Daoy (cell line): ENCODE measurements at regions not wholly inside any gene's neighbourhood (a gene's known extent, or its start where the extent isn't known, plus 50 kb on each side); places are given as distances from the start of the nearest gene placed in this dataset.
"Not testable (repeated sequence)": the region's sequence is repeated elsewhere in the genome, so short reads cannot be mapped to it uniquely, and the experiment has no call there.

ENCODE experiments used
- DNase-seq: peaks from one replicate; pipeline ENCODE4 v3.0.0-alpha.2; 2015; ENCODE audit warnings: low read depth

- DNase-seq = no peak
Measured at GRCh38 chr11:26839911-26840698, 118.2 kb upstream of the SLC5A12 start.

DNA sequence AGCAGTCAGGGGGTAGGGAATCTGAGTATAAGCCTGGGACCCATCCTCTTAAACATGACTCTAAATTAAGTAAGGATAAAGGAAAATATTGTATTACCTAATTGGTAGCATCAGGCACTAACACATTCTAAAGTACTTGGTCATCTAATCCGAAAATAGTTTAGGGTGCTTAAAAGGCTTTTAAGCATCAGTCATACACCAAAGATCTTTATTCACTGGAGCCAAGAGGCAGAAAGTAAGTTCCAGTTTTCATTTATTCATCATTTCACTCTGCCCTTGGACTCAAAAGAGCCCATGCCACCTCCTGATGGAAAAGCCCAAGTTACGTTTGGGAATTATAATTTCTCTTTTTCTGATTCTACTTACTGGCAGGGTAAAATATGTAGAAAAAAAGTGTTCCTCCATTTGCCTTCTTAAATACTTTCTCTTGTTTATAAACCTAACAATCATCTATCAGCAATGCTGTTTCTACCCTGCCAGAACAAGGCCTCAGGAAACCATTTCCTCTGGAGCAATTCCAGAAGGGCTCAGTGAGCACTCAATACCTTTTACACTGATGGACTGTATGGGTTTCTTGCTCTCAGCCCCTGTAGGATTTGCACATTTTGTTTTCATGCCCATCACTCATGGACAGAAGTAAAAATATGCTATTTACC, 120.1 kb upstream of the SLC5A12 start:
- DNase-seq = peak; percentile 3

GRCh38 chr11:26842478-26843282, 120.8 kb upstream of the SLC5A12 start:
- DNase-seq = no peak

DNA sequence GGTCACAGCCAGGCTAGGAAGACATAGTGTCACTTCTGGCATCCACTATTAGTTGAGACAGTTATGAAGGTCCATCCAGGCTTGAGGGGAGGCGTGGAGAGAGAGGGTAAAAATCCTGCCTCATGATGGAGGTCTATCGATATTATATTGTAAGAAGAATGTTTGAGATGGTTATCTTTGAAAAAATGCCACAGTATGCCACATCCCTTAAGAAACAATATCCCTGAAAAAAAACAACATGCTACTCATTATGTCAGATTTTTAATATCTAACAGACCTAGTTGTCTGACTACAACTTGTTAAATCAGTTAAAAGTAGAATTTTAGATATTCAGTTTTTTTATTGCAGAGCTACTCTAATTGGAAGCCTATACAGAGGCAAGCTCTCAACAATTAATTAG, 121.7 kb upstream of the SLC5A12 start:
- no peak for DNase-seq

DNA sequence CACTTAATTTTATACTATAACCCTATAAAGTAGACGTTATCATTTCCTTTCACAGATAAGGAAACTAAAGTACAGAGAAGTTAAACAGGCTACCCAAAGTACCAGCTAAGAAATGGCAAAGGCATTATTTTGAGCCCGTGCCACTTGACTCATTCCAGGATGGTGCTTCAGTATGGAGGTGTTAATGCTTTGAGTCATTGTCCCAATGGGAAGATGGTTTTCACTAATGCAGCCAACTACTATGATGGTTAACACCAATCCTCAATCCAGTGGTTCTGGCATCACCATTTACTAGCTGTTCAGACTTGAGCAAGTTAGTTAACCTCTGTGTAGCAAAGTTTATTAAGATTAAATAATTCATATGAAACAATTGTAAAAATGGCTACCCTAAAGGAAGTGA, 123.1 kb upstream of the SLC5A12 start:
- no peak for DNase-seq

GRCh38 chr11:26846227-26846626, 124.4 kb upstream of the SLC5A12 start:
- DNase-seq = no peak

DNA sequence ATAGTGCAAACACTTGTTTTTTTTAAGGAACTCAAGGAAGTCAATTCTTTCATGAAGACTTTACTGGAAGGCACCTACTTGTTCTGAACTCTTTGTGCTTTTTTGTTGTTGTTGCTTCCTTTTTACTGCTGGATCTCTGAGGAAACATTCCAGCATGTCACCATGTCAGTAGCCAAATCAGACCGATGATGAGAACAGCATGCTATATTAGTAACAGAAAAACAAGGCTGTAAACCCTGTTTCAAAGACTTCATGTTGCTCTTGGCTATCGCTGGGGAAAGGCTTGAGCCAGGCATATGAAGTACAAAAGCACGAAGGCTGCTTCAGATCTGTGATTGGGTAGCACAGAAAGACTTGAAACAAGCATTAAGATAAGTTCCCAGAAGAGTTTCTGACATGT, 125.6 kb upstream of the SLC5A12 start:
- DNase-seq = no peak

GRCh38 chr11:26847977-26848376, 126.1 kb upstream of the SLC5A12 start:
- DNase-seq = no peak

GRCh38 chr11:26849036-26849435, 127.2 kb upstream of the SLC5A12 start:
- no peak for DNase-seq

DNA sequence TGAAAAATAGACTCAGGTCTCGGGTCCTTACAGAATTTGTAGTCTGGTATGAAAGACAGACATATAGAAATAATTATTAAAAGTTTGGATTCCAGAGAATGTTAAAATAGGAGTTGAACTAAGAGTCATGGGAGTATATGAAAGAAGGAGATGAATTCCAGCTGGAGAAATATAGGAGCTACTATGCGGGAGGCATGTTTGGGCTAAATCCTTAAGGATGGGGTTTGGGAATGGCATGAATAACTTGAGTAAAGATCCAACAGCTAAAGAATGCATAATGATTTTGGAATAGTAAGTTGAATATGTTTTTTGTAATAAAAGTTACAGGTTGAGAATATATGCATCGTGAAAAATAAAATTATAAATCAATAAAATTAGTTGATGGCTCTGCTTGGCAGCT, 129.4 kb upstream of the SLC5A12 start:
- DNase-seq = no peak

- no peak for DNase-seq
Measured at GRCh38 chr11:26851696-26852095, 129.8 kb upstream of the SLC5A12 start.

- DNase-seq = no peak
Measured at GRCh38 chr11:26858098-26858497, 135.8 kb upstream of the FIBIN start.

DNA sequence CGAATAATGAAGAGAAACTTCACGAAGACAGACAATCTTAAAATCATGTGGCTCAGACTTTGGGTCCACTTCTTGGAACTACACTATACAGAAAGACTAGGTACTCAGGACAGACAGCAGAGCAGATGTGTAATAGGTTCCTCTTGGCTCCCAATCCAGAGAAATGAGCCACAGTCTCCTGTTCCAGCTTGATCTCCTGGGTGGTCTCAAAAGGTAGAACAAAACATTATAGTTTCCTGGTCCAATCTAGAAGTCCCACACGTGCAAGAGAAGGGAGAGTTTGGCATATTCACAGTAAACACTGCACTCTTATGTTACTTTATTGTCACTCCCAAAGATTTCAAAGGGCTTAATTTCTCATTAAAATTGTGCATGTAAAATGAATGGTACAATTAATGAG, 134.5 kb upstream of the FIBIN start:
- DNase-seq = no peak

DNA sequence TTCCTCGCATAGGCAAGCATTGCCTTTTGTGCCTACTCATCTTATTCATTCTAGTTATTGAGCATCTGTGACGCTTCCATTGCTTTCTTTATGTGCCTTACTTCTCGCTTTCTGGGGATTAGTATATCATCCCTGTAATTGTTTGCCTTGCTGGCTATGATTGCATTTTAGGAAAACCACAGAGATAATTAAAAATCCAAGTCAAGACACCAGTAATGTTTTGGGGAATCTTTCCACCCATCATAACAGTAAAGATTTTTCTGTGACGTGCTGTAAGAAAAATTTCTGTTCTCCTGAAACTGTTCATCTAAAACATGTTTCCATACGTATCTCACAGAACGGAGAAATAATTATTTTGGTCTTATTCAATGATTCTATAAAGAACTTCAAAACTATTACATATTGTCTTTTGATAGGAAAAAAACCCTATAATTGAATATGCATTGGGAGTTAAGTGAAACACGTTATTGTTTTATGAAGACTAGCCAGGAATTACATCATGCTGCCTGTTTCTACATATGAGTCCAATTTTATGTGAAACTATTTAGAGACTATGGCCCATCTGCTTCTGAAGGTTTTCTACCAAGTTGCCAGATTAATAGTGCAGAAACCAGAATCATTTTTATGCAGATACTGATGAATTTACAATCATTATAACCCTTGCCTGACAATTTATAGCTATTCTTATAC, 133.7 kb upstream of the FIBIN start:
- DNase-seq = no peak

DNA sequence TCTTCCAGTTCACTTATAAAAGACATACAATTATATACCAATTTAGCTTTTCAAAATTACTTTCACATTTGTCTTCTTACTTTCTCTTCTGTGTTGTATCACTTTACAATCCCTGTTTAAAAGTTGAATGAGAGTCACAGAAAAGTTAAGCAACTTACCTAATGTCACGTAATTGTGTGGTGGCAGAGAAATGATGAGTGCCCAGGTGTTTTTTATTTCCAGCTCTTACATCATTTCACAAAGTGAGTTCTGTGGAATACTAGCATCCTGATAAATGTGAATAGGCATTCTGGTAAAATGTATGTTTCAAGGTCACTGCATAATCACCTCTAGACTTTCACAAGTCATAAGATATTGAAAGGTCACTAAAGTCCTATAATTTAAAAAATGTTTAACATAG, 133.0 kb upstream of the FIBIN start:
- DNase-seq = no peak

DNA sequence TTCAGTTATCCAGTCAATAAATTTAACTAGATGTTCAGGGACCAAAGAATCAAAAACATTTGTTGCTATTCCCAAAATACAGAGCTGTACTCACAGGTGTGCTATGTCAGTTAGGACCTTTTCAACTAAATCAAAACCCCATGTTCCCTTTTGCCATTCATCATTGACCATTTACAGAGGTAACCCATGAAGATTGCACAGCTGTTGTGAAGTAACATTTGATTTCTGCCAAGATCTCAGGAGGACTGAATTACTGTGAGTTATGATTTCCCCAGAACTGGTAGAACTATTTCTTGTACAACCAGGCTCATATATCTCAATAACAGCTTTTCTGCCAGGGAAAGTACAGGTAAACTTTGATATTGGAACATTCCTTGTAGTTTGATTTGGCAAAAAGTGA, 131.1 kb upstream of the FIBIN start:
- DNase-seq = no peak

DNA sequence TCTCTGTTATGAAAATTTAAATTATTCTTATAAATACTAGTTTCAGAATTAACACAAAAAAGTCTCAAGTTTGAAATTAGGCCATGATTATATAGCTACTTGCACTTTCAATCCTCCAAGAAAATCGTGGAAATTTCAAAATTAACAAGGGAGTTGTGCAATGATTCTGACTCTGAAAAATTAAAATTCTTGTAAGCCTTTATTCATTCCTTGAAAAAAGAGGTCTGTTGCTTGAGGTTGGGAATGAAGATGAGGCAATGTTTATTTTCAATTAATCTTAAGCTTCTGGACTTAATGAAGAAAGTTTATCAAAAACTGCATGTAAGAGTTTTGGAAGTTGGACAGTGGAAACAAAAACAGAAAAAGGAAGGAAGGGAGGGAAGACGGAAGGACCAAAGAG, 128.2 kb upstream of the FIBIN start:
- DNase-seq = no peak

GRCh38 chr11:26867286-26867685, 126.6 kb upstream of the FIBIN start:
- DNase-seq = no peak

- DNase-seq = no peak
Measured at GRCh38 chr11:26878959-26879581, 114.8 kb upstream of the FIBIN start.

DNA sequence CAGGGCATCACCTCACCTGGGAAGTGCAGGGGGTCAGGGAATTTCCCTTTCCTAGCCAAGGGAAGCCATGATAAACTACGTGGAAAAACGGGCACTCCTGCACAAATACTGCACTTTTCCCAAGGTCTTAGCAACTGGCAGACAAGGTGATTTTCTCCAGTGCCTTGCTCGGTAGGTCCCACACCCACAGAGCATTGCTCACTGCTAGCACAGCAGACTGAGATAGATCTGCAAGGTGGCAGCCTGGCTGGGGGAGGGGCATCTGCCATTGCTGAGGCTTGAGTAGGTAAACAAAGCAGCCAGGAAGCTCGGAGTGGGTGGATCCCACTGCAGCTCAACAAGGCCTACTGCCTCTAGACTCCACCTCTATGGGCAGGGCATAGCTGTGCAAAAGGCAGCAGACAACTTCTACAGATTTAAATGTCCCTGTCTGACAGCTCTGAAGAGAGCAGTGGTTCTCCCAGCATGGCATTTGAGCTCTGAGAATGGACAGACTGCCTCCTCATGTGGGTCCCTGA, 111.5 kb upstream of the FIBIN start:
- not testable (repeated sequence) for DNase-seq

- DNase-seq = no peak
Measured at GRCh38 chr11:26891501-26891900, 102.4 kb upstream of the FIBIN start.
